HG02678 (cell line): ENCODE measurements at regions not wholly inside any gene's neighbourhood (a gene's known extent, or its start where the extent isn't known, plus 50 kb on each side); places are given as distances from the start of the nearest gene placed in this dataset.

ENCODE experiments used
- ATAC-seq: cut with Tn5 transposase; IDR thresholded peaks from one replicate; pipeline ENCODE4 v1.9.1; 2021; ENCODE audit warnings: mild to moderate bottlenecking, moderate library complexity; ENCODE audit not compliant: unreplicated experiment

DNA sequence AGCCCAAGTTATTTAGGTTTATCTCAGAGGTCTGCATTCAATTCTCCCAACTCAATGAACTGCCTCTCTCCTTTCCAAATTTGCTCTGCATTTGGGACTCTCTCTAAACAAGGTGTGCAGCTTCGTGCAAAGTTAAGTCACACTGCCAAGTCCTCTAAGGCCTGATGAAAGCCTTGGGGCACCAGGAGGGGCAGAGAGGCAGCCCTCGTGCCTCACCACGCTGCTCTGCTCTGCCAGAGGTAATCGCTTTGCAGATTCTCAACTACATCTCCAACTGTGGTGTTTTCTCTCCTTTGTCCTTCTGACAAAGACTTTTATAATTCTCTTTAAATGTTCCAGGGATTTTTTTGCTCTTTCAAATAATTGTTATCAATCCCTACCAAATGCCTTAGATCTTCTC lies 283.0 kb downstream of the MEIS1 start:
- ATAC-seq = no peak

DNA sequence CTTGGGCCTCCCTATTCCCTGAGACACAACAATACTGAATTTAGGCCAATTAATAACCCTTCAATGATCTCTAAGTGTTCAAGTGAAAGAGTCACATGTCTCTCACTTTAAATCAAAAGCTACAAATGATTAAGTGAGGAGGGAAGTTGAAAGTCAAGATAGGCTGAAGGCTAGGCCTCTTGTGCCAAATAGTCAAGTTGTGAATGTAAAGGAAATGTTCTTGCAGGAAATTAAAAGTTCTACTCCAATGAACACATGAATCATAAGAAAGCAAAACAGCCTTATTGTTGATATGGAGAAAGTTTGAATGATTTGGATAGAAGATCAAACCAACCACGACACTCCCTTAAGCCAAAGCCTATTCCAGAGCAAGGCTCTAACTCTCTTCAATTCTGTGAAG lies 286.9 kb downstream of the MEIS1 start:
- ATAC-seq = no peak

DNA sequence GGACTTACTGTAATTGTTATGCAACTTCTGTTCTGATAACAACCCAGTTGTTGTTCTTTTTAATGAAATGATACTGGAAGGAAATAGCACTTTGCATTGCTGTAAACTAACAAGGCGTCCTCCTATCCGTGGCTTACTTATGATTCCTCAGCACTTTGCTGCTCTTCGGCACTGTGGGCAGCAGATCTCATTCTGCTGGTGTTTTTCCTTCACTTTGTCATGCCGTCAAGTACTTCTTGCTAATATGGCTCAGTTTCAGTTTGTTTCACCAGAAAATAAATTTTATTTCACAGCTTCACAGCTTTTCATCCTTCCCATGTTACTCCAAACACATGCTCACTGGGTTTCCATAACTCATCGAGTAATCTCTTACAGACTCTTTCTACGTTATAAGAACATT lies 289.3 kb downstream of the MEIS1 start:
- ATAC-seq = no peak

DNA sequence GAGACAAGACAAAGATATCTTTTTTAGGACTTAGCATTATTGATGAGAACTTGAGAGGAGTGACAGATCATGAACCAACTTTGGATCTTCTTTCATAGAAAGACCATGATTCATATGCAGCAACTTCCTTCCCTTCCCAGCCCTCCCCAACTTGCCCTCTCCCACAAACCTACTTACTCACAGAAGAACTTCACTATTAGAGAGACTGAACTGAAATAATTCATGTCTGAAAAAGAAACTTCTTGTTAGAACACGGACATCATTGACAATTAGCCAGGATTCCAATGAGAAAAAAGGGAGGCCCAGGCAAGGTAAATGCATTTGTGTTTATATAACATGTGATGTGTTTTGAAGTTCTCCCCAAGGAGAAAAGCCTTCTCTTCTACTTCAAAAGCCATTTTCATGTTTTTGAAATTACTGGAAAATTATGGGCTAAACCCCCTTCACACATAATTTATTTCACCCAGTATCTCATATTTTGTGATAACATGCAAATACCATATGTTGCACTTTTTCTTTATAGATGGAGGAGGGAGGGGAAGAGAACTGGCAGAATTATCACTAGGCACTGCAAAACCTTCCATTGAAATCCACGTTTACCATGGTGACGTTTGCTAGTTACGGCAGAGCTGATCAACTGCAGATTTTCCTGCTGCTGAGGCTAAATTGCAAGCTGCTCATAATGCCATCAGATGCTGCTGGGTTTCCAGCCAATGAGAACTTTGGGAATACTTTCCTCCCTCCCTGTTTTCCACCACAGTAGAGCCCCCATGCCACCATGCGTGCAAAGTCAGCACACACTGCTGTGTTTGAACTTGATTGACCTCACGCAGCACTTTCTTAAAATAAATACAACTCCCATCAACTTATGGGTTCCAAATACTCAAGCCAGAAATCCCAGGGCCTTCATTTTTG lies 294.7 kb downstream of the MEIS1 start:
- ATAC-seq = no peak

DNA sequence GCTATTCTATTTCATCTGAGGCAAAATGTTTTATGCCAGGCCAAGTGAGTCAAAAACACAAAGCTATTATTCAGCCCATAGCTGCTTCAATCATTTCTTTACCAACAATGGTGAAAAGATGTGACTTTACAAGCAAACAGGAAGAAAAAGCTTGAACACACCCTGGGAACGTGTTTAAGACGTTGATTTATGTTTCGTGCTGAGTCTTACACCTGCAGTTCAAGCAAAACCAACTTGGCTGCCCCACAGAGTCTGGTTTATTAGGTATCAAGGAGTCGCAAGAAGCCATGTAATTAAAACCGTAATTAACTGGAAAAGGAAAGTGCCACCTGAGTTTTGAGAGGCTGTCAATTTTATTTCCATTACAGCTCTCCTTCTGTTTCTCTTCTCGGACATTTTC lies 295.5 kb downstream of the MEIS1 start:
- ATAC-seq = no peak

DNA sequence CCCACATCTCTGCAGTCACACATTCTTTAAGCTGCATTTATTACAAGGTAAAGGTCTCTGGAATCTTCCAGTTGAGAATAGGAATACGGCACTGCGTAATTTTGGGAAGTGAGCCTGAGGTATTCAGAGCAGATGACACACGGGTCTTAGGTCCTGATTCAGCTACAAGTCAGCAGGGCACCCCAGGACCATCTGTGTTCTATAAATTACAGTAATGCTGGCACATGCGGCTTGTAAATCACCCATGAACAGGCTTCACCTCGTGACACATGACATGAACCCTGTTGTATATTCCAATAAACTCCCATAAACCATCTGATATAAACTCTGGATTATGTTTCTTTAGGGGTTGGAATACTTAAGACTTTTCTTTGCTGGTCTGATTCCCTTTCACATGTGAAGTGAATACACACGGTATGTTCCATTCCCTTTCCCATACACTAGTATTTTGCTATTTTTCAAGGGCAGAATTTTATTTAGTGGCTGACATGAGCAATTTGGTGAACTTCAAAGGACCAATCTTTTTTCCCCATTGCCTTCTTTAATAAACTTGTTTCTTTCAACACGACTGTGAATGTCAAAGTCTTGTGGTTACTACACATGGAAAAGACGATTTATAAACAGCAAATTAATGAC lies 298.6 kb downstream of the MEIS1 start:
- no peak for ATAC-seq

DNA sequence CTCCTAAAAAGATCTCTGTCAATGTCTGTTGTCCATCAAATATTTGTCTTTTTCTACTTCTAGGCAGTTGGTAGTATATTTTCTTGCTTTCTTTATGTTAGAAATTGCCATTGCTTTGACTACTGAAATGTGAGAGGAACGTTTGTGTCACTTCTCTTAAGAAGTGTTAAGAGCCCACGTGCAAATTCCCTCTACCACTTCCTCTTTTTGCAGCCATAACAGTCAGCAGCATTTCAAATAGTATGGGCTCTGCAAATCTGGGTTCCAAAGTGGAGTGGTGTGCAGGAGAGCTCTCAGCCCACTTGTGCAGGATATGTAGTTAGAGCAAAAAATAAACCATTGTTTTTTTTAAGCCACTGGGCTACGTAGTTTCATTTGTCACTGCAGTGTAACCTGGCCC lies 314.0 kb downstream of the MEIS1 start:
- ATAC-seq = peak; percentile 55

DNA sequence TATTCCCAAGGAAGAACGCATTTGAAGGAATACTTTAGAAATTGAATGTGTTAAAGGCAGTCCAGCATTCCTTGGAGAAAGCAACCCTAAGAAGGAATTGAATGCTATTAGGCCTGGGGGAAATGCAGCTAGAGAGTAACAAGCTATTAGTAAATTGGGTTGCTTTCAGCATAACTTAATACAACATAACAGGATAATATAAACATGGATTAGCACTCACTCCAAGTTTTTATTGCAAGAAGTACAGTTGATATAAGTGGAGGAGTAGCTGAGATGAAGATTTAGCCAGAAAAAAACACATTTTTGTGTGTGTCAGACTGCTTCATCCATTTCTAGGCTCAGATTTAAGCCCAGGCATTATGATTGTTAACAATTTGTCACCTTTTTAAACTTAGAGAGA lies 314.6 kb downstream of the MEIS1 start:
- no peak for ATAC-seq

DNA sequence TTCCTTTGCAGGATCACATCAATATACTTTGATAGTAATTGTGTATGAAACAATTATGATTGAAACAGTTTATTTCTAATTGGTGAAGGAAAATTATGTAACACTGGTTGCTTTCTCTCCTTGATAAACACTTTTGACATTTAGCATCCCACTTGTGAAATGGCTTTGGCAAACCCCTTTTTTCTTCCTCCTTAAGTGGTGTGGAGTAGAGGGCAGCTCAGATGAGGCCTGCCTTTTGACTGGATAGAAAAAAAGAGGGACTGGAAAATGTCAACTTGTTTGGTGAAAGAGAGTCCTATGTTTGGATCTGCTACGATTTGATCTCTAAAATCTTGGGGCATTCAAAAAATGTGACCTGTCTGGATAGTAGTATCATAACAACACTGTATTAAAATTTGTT lies 318.3 kb downstream of the MEIS1 start:
- ATAC-seq = no peak

DNA sequence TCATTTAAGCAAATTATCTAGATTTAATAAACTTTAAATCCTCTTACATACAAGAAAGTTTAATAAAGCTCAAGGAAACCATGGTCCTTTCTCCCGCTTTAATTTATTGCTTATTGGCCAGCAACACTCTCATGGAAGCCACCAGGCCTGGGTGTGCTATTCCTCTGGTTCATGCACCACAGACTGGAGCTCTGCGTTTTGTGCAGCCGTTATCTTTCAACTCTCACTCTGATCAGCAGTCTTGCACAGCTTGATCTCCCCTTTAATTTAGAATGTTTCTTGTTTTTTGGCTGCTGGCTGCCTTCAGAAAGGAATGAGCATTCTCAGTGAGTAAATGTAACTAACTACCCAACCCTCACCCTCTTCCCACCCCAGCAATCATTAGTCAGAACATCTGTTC lies 318.7 kb downstream of the MEIS1 start:
- no peak for ATAC-seq

DNA sequence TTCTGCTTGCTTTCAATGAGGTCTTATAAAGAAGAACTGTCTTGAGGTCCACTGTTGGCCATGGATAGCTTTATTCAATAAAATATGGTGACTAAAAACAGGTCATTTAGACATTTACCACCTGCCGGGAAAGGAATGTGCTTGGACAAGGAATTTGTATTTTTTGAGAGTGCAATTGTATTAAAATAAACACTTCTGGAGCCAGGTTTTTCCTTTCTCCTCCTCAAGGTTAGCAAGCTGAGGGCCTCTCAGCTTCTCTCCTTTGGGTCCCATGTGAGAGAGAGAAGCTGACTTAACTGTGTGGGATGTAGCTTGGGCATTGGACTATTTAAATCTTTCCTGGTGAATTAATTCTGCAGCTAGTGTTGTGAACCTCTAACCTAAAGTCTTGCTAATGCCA lies 321.0 kb downstream of the MEIS1 start:
- no peak for ATAC-seq

DNA sequence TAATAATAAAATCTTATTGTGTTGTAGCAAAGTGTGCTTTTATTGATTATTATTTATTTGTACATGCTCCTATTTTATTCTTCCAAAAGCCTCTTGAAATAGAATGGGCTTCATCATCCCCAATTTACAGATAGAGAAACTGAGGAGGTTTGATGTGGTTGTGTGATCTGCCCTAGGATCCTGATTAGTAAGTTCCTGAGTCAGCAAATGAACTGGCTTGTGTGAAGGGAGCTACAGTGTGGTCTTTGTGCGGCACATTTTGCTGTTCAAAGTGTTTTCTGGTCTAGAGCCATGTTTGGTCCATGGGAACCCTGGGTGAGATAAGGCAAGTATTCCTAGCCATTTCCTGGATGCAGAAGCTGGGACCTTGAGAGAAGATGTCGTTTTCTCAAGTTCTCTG lies 326.9 kb downstream of the MEIS1 start:
- no peak for ATAC-seq

DNA sequence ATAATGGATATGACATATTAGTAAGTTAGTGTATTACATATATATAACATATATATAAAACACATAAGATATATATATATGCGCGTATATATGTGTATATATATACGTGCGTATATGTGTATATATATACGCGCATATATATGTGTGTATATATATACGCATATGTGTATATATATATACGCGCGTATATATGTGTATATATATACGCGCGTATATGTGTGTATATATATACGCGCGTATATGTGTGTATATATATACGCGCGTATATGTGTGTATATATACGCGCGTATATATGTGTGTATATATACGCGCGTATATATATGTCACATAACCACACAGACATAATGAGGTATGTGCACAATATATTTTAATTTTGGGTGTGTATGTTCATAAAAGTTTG lies 327.8 kb downstream of the MEIS1 start:
- ATAC-seq = no peak

DNA sequence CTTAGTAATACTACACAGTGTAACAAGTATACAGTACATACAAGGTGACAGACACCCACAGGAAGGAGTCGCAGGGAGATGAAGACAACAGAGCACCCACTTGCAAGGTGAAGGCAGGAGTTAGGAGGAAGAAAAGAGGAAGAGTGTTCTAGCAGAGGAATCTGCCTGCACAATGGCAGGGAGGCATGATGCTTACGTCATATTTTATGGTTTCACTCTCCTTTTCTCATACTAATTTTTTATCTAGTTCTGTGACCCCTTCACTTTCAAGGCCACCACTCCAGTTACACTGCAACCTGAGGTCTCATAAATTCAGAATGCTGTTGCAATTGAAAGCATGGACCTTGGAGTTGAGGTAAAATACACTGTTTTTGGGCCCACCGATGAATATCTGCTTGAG lies 331.7 kb downstream of the MEIS1 start:
- no peak for ATAC-seq

DNA sequence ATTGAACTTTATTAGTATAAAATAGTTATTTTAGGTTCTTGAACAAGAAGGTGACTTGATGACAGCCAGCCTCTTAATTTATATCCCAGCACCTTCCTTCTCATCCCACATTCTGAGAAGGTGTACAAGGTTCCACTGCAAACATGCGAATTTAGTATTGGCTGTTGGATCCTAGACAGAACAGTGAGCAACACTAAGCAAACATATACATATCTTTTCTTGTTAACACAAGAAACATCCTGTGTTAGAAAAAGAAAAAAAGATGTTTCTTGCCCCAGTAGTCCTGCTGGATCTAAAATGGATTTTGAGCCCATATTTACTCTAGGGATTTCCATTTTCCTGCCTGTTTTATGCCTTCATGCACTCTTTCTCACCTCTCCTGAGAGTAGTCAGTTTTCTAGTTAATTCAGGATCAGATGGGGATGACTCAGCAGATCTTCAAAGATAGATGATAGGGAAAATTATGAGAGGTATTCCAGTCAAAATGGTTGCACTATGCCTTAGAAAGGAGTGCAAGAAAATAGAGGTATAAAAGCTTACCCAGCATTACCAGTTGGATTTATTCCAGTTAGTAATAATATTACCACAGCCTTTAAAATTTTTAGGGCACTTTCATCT lies 336.5 kb downstream of the MEIS1 start:
- ATAC-seq = no peak

DNA sequence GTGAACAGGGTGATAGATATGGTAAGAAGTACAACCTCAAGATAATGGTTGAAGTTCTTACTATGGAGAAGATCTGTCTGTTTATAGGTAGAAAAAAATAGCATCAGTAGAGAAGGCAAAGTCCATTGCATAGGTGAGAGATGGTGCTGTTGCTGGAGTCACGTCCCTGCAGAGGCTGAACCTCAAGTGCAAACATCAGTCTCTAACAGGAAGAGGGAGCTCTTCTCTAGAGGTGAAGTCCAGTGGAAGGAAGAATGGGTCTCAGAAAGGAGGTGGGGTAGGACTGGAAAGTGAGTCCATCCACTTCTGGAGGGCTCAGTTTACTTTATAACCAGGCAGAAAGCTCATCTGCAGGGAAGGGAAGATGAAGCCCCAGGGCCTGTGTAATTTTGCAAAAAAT lies 337.7 kb downstream of the MEIS1 start:
- ATAC-seq = no peak

DNA sequence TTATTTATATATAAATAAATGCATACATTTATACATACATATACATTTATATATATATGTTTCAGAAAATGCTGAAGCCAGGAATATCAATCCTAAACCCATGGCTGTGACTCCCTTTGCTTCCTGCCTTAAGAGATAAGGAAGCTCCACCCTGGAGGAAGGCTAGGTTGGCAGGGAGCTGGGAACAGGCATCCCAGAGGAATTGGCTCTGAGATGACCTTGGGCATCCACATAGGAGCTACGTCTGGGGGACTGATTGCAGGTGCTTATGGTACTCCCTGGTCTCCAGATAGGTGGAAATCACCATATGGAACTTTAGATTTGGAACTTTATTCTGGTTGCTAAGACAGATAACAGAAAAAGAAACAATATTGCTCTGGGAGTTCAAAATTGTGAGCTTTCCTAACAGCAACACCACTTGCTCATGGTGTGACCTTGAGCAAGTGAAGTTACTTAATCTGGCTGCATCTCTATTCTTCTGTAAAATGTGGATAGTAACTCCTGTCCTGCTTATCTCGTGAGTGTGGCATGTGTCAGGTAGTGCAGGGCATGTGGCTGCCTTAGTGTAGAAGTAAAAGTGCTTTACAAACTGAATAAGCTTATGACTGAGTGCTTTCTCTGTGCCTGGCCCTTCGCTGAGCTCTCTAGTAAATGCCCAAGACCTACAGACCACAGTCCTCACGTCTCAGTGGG lies 341.0 kb downstream of the MEIS1 start:
- no peak for ATAC-seq

DNA sequence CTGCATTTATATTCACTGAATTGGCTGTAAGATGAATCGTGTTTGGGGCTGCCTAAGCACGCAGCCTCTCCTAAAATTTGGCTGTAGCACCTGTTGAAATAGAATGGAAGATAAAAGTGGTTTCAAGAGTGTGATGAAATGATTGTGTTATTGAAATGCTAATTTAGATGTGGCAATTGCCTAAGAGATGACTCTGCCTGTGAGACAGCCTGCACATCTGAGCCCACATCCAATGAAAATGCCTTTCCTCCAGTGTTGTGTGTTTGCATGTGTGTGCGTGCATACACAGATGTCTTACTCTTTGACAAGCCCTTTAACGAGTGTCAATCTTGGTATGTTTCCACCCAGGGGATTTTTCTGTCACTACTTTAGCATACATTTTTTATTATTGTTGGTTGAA lies 346.9 kb downstream of the MEIS1 start:
- no peak for ATAC-seq

DNA sequence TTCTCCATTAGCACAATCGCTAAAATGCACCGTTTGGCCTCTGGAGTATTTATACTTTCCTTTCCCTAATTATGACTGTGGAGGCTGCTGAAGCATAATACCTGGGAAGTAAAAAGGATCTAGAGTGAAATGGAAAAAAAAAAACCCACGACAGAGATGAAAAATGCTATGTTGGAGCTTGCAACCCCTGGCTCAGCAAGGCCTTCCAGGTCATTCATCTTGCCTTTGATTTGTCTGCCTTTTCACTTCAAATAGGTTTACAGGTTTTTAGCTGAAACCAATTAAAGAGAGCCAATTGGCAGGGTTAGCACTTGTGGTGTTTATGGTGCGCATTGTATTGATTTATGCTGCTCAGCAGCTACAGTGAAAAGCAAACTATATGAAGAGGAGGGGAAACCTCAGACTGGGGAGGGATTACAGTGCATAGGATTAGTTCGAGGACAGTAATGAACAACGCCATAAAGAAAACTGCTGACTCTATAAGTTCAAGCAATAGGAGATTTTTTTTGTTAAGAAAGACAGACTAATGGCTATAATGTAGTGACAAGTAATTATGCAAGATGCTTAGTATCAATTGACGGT lies 347.9 kb downstream of the MEIS1 start:
- ATAC-seq = no peak

DNA sequence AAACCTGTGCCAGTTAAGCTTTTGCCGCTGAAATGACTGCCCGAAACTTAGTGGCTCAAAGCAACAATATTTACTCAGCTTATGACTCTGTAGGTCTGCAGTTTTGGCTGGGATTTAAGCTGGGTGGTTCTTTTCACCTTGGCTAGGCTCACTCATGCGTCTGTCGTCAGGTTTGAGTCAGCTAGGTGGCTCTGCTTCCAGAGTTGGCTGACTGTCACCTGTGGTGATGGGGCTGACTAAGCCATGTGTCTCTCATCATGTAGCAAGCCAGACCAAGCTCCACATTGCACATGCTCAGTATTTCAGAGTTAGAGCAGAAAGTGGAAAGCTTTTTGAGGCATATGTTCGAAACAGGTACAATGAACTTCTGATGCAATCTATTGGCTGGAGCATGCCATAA lies 354.8 kb downstream of the MEIS1 start:
- no peak for ATAC-seq

DNA sequence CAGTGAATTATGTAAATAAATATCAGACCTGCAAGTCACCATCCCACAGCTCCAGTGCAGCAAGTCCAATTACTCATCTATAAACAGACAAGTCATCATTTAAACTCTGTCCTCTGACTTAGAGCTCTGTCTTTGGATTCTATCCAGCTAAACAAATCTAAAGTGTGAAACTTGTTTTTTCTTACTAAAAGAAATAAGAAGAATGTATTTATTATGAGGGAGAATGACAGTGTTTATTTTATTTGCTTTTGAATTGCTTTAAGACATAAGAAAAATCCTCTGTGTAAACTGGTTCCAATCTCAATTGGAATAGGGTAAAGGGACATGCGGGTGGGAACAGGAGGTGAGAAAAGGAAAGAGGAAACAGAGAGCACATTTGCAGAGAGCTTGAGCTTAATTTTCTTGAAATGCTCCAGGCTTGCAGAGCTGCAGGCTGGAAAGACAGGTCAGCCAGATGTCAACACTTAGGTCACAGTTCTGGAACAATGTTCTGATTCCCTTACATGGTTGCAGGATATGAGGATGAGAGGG lies 355.8 kb downstream of the MEIS1 start:
- no peak for ATAC-seq
